Testis (tissue), 2 donors: ENCODE measurements at regions not wholly inside any gene's neighbourhood (a gene's known extent, or its start where the extent isn't known, plus 50 kb on each side); places are given as distances from the start of the nearest gene placed in this dataset.

Source experiments
- DNase-seq: peaks from one replicate; pipeline ENCODE4 v3.0.0-alpha.2; 2019
- H3K27ac ChIP-seq, 2 donors: fragments of 200-600 bp; sonication (generic); one replicate each; pipeline ENCODE4 v1.5.1; 2019
- H3K27me3 ChIP-seq: fragments of 200-600 bp; sonication (generic); one replicate; pipeline ENCODE4 v1.5.1; 2019
- H3K36me3 ChIP-seq: fragments of 200-600 bp; sonication (generic); one replicate; pipeline ENCODE4 v1.5.1; 2017; ENCODE audit warnings: low read depth; ENCODE audit errors: missing control alignments
- H3K4me1 ChIP-seq: fragments of 200-600 bp; sonication (generic); one replicate; pipeline ENCODE4 v1.5.1; 2019
- H3K4me3 ChIP-seq, 2 donors: fragments of 200-600 bp; sonication (generic); one replicate each; pipeline ENCODE4 v1.5.1; 2017 to 2019
- H3K9me3 ChIP-seq: fragments of 200-600 bp; sonication (generic); one replicate; pipeline ENCODE4 v1.5.1; 2017
- POLR2A ChIP-seq: fragments of 450-650 bp; IDR thresholded peaks from one replicate; pipeline ENCODE4 v1.6.1; 2017; ENCODE audit warnings: antibody characterized with exemption, mild to moderate bottlenecking, moderate library complexity
- WGBS, 2 donors: methylation state at CpG; one replicate each; pipeline ENCODE4 v1.1.5; 2018; 5-methylcytosine and 5-hydroxymethylcytosine counted together
- intact Hi-C: fragments of 100-400 bp; cut with DNase I; formaldehyde crosslinking; loops from one replicate; pipeline ENCODE4 v1.15.1; 2023; ENCODE audit warnings: low total_unique reads
- TF ChIP-seq, protein P1 (sequence below), 3 experiments: fragments of 450-650 bp in 2 of 3; fragments of 200-600 bp in 1 of 3; sonication (generic) in 1 of 3; IDR thresholded peaks; one replicate each; pipeline ENCODE4 v1.5.1; 2016 to 2019; ENCODE audit warnings: antibody characterized with exemption in 3 of 3, mild to moderate bottlenecking in 2 of 3, moderate library complexity in 1 of 3

DNA sequence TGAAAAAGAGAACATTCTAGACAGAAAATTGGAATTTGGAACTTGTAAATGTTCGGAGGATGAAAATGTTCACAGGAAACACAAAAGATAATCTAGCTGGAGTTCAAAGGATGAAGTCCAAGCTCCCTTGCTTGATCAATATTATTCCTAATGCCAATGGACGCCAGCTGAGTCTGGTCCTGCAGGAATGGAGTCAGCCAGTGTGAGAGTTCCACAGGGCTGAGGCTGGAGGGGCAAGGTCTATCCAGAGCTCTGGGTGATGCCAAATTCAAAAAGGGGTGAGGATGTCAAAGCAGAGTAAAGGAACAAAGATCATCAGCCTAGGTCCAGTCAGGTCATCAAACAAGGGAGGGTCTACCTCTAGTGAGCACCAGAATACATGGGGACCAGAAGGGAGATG, 78.5 kb upstream of the CTNNA2 start:
- Histone ChIP-seq H3K27ac (no peak overlapping the region), H3K9me3 (no peaks in the 10 kb centered on the region), H3K36me3 (no peaks in the 10 kb centered on the region), H3K27me3 (no peaks in the 10 kb centered on the region), H3K4me1 (no peaks in the 10 kb centered on the region), H3K4me3 (no peak overlapping the region)
- intact Hi-C loops: no loop called here
- WGBS, 2 donors: 92 to 96% methylated on average over 2 of the region's 2 CpGs
- TF ChIP-seq, protein P1, sequence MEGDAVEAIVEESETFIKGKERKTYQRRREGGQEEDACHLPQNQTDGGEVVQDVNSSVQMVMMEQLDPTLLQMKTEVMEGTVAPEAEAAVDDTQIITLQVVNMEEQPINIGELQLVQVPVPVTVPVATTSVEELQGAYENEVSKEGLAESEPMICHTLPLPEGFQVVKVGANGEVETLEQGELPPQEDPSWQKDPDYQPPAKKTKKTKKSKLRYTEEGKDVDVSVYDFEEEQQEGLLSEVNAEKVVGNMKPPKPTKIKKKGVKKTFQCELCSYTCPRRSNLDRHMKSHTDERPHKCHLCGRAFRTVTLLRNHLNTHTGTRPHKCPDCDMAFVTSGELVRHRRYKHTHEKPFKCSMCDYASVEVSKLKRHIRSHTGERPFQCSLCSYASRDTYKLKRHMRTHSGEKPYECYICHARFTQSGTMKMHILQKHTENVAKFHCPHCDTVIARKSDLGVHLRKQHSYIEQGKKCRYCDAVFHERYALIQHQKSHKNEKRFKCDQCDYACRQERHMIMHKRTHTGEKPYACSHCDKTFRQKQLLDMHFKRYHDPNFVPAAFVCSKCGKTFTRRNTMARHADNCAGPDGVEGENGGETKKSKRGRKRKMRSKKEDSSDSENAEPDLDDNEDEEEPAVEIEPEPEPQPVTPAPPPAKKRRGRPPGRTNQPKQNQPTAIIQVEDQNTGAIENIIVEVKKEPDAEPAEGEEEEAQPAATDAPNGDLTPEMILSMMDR (IDR thresholded peaks at IDR 0.05): no peak
- TF ChIP-seq POLR2A: no peak
- DNase-seq: no peak

DNA sequence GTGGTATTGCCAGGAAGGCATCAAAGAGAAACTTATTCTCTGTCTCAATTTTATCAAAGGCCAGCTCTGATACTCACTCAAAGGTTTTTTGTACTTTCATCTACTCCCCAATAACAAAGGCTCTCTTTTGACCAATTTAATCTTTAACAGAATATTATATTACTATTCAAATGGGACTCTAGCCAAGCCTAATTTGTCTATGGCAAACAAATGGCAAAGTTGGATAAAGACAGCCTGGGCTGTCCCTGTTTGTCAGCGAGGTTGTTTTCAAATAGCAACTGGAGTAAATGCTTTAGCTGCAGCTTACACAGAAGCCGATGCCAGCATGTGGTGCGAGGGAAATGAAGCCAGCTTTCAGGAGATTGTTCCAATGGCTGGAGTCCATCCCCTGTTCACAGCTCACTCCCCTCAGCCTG, 80.1 kb upstream of the CTNNA2 start:
- H3K4me1 ChIP-seq: no peaks in the 10 kb centered on the region
- TF ChIP-seq, protein P1 (IDR thresholded peaks at IDR 0.05): no peak
- TF ChIP-seq POLR2A: no peak
- peak overlapping the region in 1 of 2 donors; percentile 39 for H3K27ac ChIP-seq
- no peaks in the 10 kb centered on the region for H3K36me3 ChIP-seq
- H3K9me3 ChIP-seq: no peaks in the 10 kb centered on the region
- H3K4me3 ChIP-seq: no peak overlapping the region
- intact Hi-C loops: no loop called here
- 45 to 64% methylated on average over 3 of the region's 3 CpGs for WGBS, 2 donors
- no peaks in the 10 kb centered on the region for H3K27me3 ChIP-seq
- DNase-seq: peak; percentile 63

DNA sequence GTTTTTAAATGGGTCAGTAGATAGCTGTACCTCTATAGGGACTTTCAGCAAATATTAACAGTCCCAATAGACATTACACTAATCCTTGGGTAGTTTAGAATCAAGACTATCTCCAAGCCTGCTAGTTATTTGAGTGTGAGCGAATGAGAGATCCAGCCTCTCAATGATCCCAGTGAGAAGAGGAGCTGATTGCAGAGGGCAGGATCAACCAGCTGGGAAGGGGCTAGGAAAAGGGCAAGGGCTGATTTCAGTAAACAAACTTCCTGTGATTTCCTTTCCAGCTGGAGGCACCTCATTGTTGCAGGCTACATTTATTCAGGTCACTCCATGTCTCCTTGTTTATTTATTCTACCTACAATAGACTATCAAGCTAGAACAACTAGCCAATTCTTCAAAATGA, 84.1 kb upstream of the CTNNA2 start:
- no peaks in the 10 kb centered on the region for H3K4me1 ChIP-seq
- no peak for TF ChIP-seq POLR2A
- TF ChIP-seq, protein P1 (IDR thresholded peaks at IDR 0.05): no peak
- no peak for DNase-seq
- 27 to 51% methylated on average over 1 of the region's 1 CpG for WGBS, 2 donors
- no peaks in the 10 kb centered on the region for H3K9me3 ChIP-seq
- H3K36me3 ChIP-seq: no peaks in the 10 kb centered on the region
- H3K4me3 ChIP-seq: no peak overlapping the region
- no peaks in the 10 kb centered on the region for H3K27me3 ChIP-seq
- H3K27ac ChIP-seq: no peak overlapping the region
- intact Hi-C loops: no loop called here

DNA sequence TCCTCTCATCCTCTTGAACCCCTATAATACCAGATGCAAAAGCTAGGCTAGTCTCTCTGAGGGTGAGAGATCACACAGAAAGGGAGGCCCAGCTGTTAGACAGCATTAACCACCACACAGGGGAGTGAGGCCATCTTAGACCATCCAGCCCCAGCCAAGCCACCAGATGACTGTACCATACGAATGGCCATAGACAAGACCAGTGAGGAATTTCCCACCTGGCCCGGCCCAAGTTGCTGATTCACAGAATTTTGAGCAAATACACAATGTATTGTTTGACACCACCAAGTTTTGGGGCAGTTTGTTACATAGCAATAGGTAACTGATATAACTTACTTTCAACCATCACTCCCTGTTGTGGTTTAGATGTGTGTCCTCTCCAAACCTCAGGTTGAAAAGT, 98.2 kb upstream of the CTNNA2 start:
- H3K27ac ChIP-seq: no peak overlapping the region
- no peak overlapping the region for H3K4me3 ChIP-seq
- H3K9me3 ChIP-seq: no peaks in the 10 kb centered on the region
- TF ChIP-seq POLR2A: no peak
- TF ChIP-seq, protein P1 (IDR thresholded peaks at IDR 0.05): no peak
- WGBS, 2 donors: 85 to 100% methylated on average over 1 to 2 of the region's 2 CpGs
- no peaks in the 10 kb centered on the region for H3K4me1 ChIP-seq
- H3K27me3 ChIP-seq: no peaks in the 10 kb centered on the region
- no peak for DNase-seq
- intact Hi-C loops: no loop called here
- no peaks in the 10 kb centered on the region for H3K36me3 ChIP-seq

DNA sequence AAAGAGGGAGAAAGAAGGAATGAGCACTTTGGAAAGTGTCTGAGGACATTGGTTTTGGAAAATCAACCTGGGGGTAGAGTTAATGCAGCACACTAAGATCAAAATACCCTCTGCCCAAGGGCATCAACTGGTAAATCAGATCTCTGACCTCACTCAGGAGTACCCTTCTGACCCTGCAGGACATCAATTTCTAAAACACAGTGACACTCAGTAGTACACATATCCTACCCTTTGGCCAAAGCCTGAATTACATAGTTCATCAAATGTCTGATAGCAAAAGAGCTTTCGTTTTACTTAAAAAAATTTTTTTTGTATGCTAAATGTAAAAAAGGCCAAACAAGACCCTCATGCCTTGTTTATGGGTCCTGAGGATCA, 118.4 kb upstream of the CTNNA2 start:
- Histone ChIP-seq H3K36me3 (no peaks in the 10 kb centered on the region), H3K4me1 (no peaks in the 10 kb centered on the region), H3K9me3 (no peaks in the 10 kb centered on the region), H3K27ac (no peak overlapping the region), H3K4me3 (no peak overlapping the region), H3K27me3 (no peaks in the 10 kb centered on the region)
- intact Hi-C loops: no loop called here
- no peak for TF ChIP-seq POLR2A
- TF ChIP-seq, protein P1 (IDR thresholded peaks at IDR 0.05): no peak
- DNase-seq: no peak
- WGBS, 2 donors: 78 to 89% methylated on average over 1 of the region's 1 CpG
